Fibroblast of lung (primary cell): ENCODE measurements at regions not wholly inside any gene's neighbourhood (a gene's known extent, or its start where the extent isn't known, plus 50 kb on each side); places are given as distances from the start of the nearest gene placed in this dataset.

Source experiments
- CTCF ChIP-seq, 2 donors: IDR thresholded peaks in 1 of 2; conservative IDR thresholded peaks in 1 of 2; 1 replicate in 1 of 2; 2 replicates in 1 of 2; pipeline ENCODE4 v1.5.1; 2011 to 2012; ENCODE audit warnings: low read length in 2 of 2, control low read depth in 1 of 2, inconsistent platforms in 1 of 2, low read depth in 1 of 2, mild to moderate bottlenecking in 1 of 2
- EZH2 ChIP-seq: IDR thresholded peaks from 2 replicates; pipeline ENCODE4 v1.5.1; 2012; ENCODE audit warnings: low read length, control low read depth, mild to moderate bottlenecking; ENCODE audit errors: missing control alignments

- TF ChIP-seq CTCF (conservative IDR thresholded peaks at IDR 0.05 in 1 of 2, IDR thresholded peaks at IDR 0.05 in 1 of 2; ENCODE audit: low read depth in 1 of 2, low read length in 2 of 2) (no peak), EZH2 (no peak)
Observed at GRCh38 chr14:101120641-101121507, 217.4 kb upstream of the RTL1 start.
